Neural progenitor cell (in vitro differentiated cells): ENCODE measurements at regions not wholly inside any gene's neighbourhood (a gene's known extent, or its start where the extent isn't known, plus 50 kb on each side); places are given as distances from the start of the nearest gene placed in this dataset.
"Not testable (repeated sequence)": the region's sequence is repeated elsewhere in the genome, so short reads cannot be mapped to it uniquely, and the experiment has no call there.

ENCODE experiments used
- DNase-seq: peaks from one replicate; pipeline ENCODE4 v3.0.0-alpha.2; 2016; ENCODE audit warnings: low spot score
- H2AFZ ChIP-seq: fragments of 200-600 bp; sonication (generic); replicated peaks from 2 replicates; pipeline ENCODE4 v1.6.1; 2016; ENCODE audit warnings: antibody characterized with exemption
- H3F3A ChIP-seq: fragments of 200-600 bp; sonication (generic); 2 replicates; pipeline ENCODE4 v1.6.1; 2016; ENCODE audit warnings: antibody characterized with exemption, low read depth
- H3K27ac ChIP-seq: fragments of 200-600 bp; sonication (generic); 2 replicates; pipeline ENCODE4 v1.5.1; 2016; ENCODE audit warnings: mild to moderate bottlenecking
- H3K27me3 ChIP-seq: fragments of 200-600 bp; sonication (generic); 2 replicates; pipeline ENCODE4 v1.6.1; 2016; ENCODE audit warnings: mild to moderate bottlenecking, moderate library complexity
- H3K36me3 ChIP-seq: fragments of 200-600 bp; sonication (generic); 2 replicates; pipeline ENCODE4 v1.5.1; 2016
- H3K4me1 ChIP-seq: fragments of 200-600 bp; sonication (generic); 2 replicates; pipeline ENCODE4 v1.6.1; 2016; ENCODE audit warnings: mixed run types
- H3K4me2 ChIP-seq: fragments of 200-600 bp; sonication (generic); 2 replicates; pipeline ENCODE4 v1.6.1; 2016
- H3K4me3 ChIP-seq: fragments of 200-600 bp; sonication (generic); 2 replicates; pipeline ENCODE4 v1.5.1; 2016
- H3K79me2 ChIP-seq: fragments of 200-600 bp; sonication (generic); 2 replicates; pipeline ENCODE4 v1.6.1; 2016; ENCODE audit warnings: low read depth
- H3K9ac ChIP-seq: fragments of 200-600 bp; sonication (generic); 2 replicates; pipeline ENCODE4 v1.6.1; 2016
- H3K9me3 ChIP-seq: fragments of 200-600 bp; sonication (generic); 2 replicates; pipeline ENCODE4 v1.5.1; 2016; ENCODE audit warnings: low read depth
- H4K20me1 ChIP-seq: fragments of 200-600 bp; sonication (generic); 2 replicates; pipeline ENCODE4 v1.6.1; 2016; ENCODE audit warnings: low read depth
- H3K27ac Mint-ChIP-seq: 3 replicates; pipeline ENCODE4 v1.8.0; 2021; ENCODE audit warnings: mixed read lengths
- H3K27me3 Mint-ChIP-seq: 2 replicates; pipeline ENCODE4 v1.8.0; 2022; ENCODE audit warnings: low read depth, mild to moderate bottlenecking, inconsistent platforms, moderate library complexity, mixed read lengths; ENCODE audit not compliant: insufficient read depth
- H3K36me3 Mint-ChIP-seq: 3 replicates; pipeline ENCODE4 v1.8.0; 2021; ENCODE audit warnings: mixed read lengths
- H3K4me1 Mint-ChIP-seq: 3 replicates; pipeline ENCODE4 v1.8.0; 2021; ENCODE audit warnings: mixed read lengths
- H3K4me3 Mint-ChIP-seq: 3 replicates; pipeline ENCODE4 v1.8.0; 2021; ENCODE audit warnings: mild to moderate bottlenecking, moderate library complexity, mixed read lengths
- H3K9me3 Mint-ChIP-seq: 3 replicates; pipeline ENCODE4 v1.8.0; 2020; ENCODE audit warnings: mixed read lengths
- EZH2 ChIP-seq: fragments of 200-600 bp; sonication (generic); IDR thresholded peaks from 2 replicates; pipeline ENCODE4 v1.6.1; 2017; ENCODE audit warnings: antibody characterized with exemption, mild to moderate bottlenecking, moderate library complexity
- EZH2phosphoT487 ChIP-seq: fragments of 200-600 bp; sonication (generic); IDR thresholded peaks from 2 replicates; pipeline ENCODE4 v1.6.1; 2017; ENCODE audit warnings: antibody characterized with exemption
- TF ChIP-seq, protein P1 (sequence below): fragments of 200-600 bp; sonication (generic); IDR thresholded peaks from 2 replicates; pipeline ENCODE4 v1.5.1; 2017; ENCODE audit warnings: antibody characterized with exemption, mild to moderate bottlenecking

- no peak overlapping the region for H3K9ac ChIP-seq
- no peaks in the 10 kb centered on the region for H3K79me2 ChIP-seq
- H3F3A ChIP-seq, result no peaks in the 10 kb centered on the region
- Mint-ChIP-seq H3K27ac (no peak overlapping the region), H3K36me3 (no peaks in the 10 kb centered on the region), H3K4me1 (peaks cover 13% of the 10 kb centered on the region), H3K27me3 (peaks cover 4% of the 10 kb centered on the region), H3K9me3 (peaks cover 7% of the 10 kb centered on the region), H3K4me3 (no peak overlapping the region)
- no peak overlapping the region for H3K4me2 ChIP-seq
- no peak for DNase-seq
- H3K36me3 ChIP-seq, result no peaks in the 10 kb centered on the region
- no peaks in the 10 kb centered on the region for H3K27me3 ChIP-seq
- H3K4me1 ChIP-seq, result peaks cover 9% of the 10 kb centered on the region
- H3K4me3 ChIP-seq, result no peak overlapping the region
- no peaks in the 10 kb centered on the region for H3K9me3 ChIP-seq
- H4K20me1 ChIP-seq, result no peaks in the 10 kb centered on the region
- H2AFZ ChIP-seq, result no peak overlapping the region
- TF ChIP-seq, protein P1, sequence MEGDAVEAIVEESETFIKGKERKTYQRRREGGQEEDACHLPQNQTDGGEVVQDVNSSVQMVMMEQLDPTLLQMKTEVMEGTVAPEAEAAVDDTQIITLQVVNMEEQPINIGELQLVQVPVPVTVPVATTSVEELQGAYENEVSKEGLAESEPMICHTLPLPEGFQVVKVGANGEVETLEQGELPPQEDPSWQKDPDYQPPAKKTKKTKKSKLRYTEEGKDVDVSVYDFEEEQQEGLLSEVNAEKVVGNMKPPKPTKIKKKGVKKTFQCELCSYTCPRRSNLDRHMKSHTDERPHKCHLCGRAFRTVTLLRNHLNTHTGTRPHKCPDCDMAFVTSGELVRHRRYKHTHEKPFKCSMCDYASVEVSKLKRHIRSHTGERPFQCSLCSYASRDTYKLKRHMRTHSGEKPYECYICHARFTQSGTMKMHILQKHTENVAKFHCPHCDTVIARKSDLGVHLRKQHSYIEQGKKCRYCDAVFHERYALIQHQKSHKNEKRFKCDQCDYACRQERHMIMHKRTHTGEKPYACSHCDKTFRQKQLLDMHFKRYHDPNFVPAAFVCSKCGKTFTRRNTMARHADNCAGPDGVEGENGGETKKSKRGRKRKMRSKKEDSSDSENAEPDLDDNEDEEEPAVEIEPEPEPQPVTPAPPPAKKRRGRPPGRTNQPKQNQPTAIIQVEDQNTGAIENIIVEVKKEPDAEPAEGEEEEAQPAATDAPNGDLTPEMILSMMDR, result no peak
- no peak for TF ChIP-seq EZH2phosphoT487
- no peak for TF ChIP-seq EZH2
- no peak overlapping the region for H3K27ac ChIP-seq
Observed at GRCh38 chr7:152520861-152521302, 85.1 kb upstream of the KMT2C start.

GRCh38 chr7:152519290-152519689 is 83.5 kb upstream of the KMT2C start:
- H3K4me1 ChIP-seq, result peaks cover 9% of the 10 kb centered on the region

DNA sequence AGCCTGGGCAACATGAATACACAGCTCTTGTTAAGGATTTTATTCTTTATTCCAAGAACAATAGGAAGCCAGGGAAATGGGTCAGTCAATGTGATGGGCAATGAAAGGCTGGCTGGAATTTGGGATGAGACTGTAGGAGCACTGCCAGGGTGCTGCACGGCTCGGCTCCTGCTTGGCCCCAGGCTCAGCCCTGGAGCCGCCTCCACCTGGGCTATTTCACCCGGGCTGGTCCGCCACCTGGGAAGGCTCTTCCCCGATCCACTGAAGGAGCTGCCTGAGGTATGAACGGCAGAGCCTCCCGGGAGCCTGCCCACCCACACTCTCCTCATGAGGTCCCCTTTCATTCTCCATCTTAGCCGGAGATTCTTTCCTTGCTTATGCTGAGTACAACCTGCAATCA is 80.4 kb upstream of the KMT2C start:
- Histone ChIP-seq H3F3A (no peaks in the 10 kb centered on the region), H3K4me3 (no peak overlapping the region), H3K79me2 (no peaks in the 10 kb centered on the region), H3K9ac (no peak overlapping the region), H4K20me1 (no peaks in the 10 kb centered on the region), H3K9me3 (no peaks in the 10 kb centered on the region), H2AFZ (no peak overlapping the region), H3K4me2 (no peak overlapping the region), H3K36me3 (no peaks in the 10 kb centered on the region), H3K4me1 (no peaks in the 10 kb centered on the region), H3K27me3 (no peaks in the 10 kb centered on the region), H3K27ac (no peak overlapping the region)
- TF ChIP-seq, protein P1, result no peak
- TF ChIP-seq EZH2, result no peak
- no peak for TF ChIP-seq EZH2phosphoT487
- Mint-ChIP-seq H3K9me3 (peaks cover 7% of the 10 kb centered on the region), H3K4me3 (no peak overlapping the region), H3K27ac (no peak overlapping the region), H3K27me3 (peaks cover 5% of the 10 kb centered on the region), H3K36me3 (no peaks in the 10 kb centered on the region), H3K4me1 (no peaks in the 10 kb centered on the region)
- DNase-seq, result no peak

More at GRCh38 chr7:152519290-152519689, 83.5 kb upstream of the KMT2C start:
- Histone ChIP-seq H3K4me2 (no peak overlapping the region), H3K9ac (no peak overlapping the region), H3K27me3 (no peaks in the 10 kb centered on the region), H4K20me1 (no peaks in the 10 kb centered on the region), H2AFZ (no peak overlapping the region), H3K27ac (no peak overlapping the region), H3K79me2 (no peaks in the 10 kb centered on the region), H3K9me3 (no peaks in the 10 kb centered on the region), H3K36me3 (no peaks in the 10 kb centered on the region), H3K4me3 (no peak overlapping the region), H3F3A (no peaks in the 10 kb centered on the region)
- Mint-ChIP-seq H3K9me3 (peaks cover 7% of the 10 kb centered on the region), H3K27ac (no peak overlapping the region), H3K4me1 (peaks cover 13% of the 10 kb centered on the region), H3K4me3 (no peak overlapping the region), H3K27me3 (peaks cover 9% of the 10 kb centered on the region), H3K36me3 (no peaks in the 10 kb centered on the region)
- DNase-seq, result no peak
- TF ChIP-seq EZH2 (no peak), EZH2phosphoT487 (no peak)
- TF ChIP-seq, protein P1, result no peak

DNA sequence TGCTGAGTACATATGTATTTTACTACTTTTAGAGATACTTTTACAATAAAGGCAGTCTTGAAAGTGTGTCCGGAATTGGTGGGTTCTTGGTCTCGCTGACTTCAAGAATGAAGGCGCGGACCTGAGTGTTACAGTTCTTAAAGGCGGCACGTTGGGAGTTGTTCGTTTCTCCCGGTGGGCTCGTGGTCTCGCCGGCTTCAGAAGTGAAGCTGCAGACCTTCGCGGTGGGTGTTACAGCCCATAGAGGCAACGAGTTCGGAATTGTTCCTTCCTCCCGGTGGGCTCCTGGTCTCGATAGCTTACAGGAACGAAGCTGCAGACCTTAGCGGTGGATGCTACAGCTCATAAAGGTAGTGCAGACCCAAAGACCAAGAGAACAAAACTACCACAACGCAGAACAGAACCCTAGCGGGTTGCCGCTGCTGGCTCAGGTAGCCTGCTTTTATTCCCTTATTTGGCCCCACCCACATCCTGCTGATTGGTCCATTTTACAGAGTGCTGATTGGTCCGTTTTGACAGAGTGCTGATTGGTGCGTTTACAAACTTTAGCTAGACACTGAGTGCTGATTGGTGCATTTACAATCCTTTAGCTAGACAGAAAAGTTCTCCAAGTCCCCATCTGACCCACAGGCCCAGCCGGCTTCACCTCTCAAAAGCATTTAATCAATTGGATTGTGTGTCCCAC is 79.6 kb upstream of the KMT2C start:
- H3F3A ChIP-seq, H3K4me3 Mint-ChIP-seq, H3K4me1 Mint-ChIP-seq, H4K20me1 ChIP-seq, H3K27ac Mint-ChIP-seq, DNase-seq, H3K27me3 ChIP-seq, H3K27me3 Mint-ChIP-seq, H3K4me2 ChIP-seq, H3K36me3 ChIP-seq, H3K36me3 Mint-ChIP-seq, H3K27ac ChIP-seq, H3K9me3 ChIP-seq, H3K9ac ChIP-seq, H2AFZ ChIP-seq, H3K4me1 ChIP-seq, H3K4me3 ChIP-seq, H3K79me2 ChIP-seq, H3K9me3 Mint-ChIP-seq: not testable (repeated sequence)
